NCI-H2171 treated with DMSO at 0.1 percent for 48 hours (cell line): ENCODE measurements at regions not wholly inside any gene's neighbourhood (a gene's known extent, or its start where the extent isn't known, plus 50 kb on each side); places are given as distances from the start of the nearest gene placed in this dataset.
A peak's percentile ranks its signal among the peaks of the same experiment; 100 is the strongest.

Source experiments
- DNase-seq: peaks from one replicate; lab custom pipeline; 2025; lab: John Stamatoyannopoulos, UW

DNA sequence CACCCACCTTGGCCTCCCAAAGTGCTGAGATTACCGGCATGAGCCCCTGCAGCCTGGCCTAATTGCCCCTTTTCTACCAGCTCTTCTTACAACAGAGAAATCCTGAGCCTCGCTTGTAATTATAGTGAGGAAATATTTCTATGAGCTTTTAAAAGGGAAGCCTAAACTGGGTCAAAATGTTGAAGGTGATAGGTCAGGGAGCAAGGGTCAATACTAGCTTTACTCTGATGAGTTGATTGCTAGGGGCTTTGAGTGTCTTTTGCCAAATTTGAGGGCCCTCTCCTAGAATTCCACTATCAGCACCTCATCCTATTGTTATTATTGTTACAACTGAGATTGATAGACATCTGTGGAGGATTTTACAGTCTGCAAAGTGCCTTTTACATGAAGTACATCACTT is 62.4 kb upstream of the PIAS1 start:
- DNase-seq: no peak

DNA sequence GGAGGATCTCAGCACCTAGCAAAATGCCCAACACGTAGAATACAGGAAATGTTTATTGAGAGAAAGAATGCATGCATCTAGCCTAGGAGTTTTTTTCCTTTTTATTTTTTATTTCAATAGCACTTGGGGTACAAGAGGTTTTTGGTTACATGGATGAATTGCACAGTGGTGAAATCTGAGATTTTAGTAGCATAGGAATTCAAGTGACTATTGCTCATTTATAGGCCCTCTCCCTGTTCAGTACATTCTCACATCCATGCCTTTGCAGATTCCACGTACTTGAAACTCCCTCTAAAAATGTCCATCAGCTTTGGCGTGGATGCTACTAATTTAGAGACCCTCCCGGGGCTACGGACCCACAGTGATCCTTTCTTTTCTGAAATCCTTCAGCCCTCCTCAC is 61.7 kb upstream of the PIAS1 start:
- DNase-seq: no peak

DNA sequence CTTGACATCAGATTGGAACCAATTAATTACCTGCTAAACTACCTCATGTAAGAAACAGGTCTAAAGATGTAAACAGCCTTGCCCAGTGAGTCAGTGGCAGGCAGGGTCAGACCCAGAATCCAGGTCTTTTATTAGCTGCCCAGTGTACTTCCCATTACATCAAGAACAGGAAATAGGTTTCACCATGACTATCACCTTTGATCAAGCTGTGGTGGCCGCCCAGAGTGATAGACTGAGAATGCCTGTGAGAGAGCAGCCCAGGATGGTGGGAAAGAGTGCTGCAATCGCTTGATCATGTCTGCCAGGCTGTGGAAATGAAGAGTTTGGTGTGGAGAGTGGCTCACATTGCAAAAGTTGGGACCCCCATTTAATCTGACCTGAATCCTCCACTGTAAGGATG is 61.3 kb upstream of the PIAS1 start:
- no peak for DNase-seq

DNA sequence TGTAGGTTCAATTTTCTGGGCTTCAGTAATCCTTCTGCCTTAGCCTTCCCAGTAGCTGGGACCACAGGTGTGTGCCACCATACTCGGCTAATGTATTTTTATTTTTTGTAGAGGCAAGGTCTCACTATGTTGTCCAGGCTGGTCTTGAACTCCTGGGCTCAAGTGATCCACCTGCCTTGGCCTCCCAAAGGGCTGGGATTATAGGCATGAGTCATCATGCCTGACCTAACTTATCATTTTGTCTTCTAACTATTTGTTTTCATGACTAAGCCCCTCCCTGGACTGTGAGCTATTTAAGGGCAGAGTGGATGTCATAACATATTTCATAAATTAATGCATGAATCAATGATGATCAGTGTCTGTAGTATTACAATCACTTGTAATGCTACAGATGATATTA is 56.1 kb upstream of the PIAS1 start:
- DNase-seq: no peak

DNA sequence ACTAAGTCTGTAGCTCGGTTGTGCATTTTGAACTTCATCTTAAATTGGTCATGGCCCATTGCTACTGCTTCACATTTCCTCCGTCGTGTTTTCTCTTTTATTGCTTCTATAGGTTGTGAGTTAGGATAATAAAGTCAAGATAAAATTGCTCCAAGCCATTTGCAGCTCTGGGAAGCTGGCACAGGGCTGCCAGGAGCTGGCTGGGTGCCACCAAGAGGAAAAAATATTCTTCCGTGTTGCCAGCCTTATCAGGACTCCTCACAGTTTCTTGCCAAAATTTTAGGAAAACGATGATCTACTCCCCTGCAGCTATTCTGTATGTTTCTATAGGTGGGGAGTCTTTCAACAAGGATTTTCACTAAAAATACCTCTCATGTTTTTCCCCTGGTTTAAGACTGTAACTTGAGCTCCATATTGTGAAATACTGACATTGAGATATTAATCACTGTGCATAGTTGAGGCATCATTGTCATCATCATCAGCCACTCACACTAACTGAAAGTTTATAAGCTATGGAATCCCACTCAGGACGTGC is 55.4 kb upstream of the PIAS1 start:
- DNase-seq: peak; percentile 47

DNA sequence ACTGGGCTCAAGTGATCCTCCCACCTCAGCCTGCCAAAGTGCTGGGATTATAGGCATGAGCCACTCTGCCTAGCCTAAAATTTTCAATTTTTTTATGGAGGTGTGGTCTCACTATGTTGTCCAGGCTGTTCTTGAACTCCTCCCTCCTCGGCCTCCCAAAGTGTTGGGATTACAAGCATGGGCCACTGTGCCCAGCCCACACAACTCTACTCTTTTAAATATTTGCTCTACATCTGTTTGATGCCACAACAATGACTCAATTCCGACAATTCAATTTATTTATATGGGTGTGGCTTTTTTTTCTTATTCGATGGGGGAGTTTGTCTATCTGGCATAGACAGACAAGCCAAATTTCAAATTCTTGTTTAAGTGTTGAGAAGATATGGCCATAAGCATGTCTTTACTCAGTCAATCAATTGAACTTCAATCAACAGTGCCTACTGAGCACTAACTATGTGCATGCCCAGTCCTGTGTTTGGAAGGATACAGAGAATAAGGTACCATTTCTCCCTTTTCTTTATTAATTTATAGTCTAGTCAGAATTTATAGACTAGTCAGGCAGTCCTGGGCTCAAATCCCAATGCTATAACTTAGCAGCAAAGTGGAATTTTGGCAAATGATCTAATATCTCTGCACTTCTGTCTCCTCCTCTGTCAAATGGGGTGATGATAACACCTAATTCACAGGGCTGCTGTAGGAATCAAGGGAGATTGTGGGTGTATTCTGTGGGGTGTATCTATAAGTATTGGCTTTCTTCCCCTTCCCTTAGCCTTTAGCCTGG is 54.6 kb upstream of the PIAS1 start:
- DNase-seq: no peak

DNA sequence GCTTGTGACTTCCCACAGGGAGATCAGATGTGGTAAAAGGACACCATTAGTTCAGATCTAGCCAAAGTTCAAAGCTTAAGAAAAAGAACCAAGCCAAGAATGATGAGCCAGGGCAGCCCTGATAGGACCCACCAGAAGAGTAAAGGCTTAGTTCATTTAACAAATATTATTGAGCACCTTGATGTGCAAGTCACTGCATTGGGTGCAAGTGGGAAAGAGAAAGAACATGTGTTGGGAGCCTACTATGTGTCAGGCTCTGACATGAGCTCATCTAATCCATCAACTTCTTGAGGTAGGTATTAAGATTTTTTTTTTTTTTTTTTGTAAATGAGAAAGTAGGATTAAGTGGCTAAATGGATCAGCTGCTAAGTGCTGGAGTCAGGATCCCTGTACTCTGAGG is 53.4 kb upstream of the PIAS1 start:
- no peak for DNase-seq

DNA sequence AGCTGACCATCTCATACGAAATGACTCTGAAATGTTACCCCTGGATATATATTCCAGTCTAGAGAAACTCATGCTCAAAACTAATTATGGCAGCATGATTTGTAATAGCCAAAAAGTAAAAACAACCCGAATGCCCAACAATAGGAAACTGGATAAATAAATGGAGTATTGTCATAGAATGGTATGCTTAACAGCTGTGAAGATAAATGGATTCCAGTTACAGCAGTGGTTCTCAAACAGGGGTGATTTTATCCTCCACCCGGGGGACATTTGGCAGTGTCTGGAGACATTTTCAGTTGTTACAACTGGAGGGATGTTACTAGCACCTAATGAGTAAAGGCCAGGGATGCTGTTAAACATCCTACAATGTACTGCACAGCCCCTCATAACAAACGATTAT is 52.3 kb upstream of the PIAS1 start:
- no peak for DNase-seq

DNA sequence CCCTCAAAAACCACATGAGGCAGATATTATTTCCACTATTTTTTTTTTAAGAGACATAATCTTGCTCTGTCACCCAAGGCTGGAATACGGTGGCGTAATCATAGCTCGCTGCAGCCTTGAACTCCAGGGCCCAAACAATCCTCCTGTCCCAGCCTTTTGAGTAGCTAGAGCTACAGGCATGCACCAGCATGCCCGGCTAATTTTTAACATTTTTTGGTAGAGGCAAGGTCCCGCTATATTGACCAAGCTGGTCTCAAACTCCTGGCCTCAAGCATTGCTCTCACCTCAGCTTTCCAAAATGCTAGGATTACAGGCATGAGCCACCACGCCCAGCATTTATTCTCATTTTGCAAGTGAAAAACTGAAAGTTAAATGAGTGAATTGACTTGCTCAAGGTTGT is 50.8 kb upstream of the PIAS1 start:
- no peak for DNase-seq
